ENCODE measurements at regions not wholly inside any gene's neighbourhood (a gene's known extent, or its start where the extent isn't known, plus 50 kb on each side); places are given as distances from the start of the nearest gene placed in this dataset.

- TF ChIP-seq CTCF (IDR thresholded peaks at IDR 0.05; ENCODE audit: poor library complexity) (no peak), EZH2phosphoT487 (IDR thresholded peaks at IDR 0.05; ENCODE audit: low read depth, severe bottlenecking, unreplicated experiment) (no peak)
Observed at GRCh38 chr4:63787326-63787725, 621.9 kb downstream of the TECRL start.
